NCI-H2107 treated with DMSO at 0.1 percent for 48 hours (cell line): ENCODE measurements at regions not wholly inside any gene's neighbourhood (a gene's known extent, or its start where the extent isn't known, plus 50 kb on each side); places are given as distances from the start of the nearest gene placed in this dataset.
"Not testable (repeated sequence)": the region's sequence is repeated elsewhere in the genome, so short reads cannot be mapped to it uniquely, and the experiment has no call there.

ENCODE experiments used
- DNase-seq: peaks from one replicate; lab custom pipeline; 2025; ENCODE audit not compliant: unreplicated experiment; lab: John Stamatoyannopoulos, UW

- peak; percentile 34 for DNase-seq
Observed at GRCh38 chr14:56996721-56997399, 186.6 kb upstream of the OTX2 start.

GRCh38 chr14:56995010-56995409, 184.7 kb upstream of the OTX2 start:
- DNase-seq, result no peak

DNA sequence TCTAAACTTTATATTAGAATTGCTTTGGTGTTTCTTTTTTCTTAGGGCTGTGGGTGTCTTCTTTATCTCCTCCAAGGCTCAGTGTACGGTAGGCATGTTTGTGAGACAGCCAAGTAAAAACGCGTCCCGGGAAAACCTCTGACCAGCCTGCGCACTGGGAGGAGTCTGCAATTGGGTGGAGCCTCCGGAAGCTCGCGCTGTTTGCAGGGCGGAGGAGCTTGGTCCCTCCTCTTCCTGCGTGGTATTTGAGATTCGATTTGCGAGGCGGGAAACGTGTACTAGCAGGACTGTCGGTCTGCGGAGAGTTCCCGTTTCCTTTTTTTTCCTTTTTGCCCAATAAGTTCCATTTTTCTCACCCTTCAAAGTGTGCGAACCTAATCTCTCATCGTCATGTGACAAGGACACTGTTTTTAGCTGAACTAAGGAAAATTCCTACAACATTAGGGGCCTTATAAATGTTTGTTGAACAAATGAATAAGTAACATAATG, 182.1 kb upstream of the OTX2 start:
- no peak for DNase-seq

DNA sequence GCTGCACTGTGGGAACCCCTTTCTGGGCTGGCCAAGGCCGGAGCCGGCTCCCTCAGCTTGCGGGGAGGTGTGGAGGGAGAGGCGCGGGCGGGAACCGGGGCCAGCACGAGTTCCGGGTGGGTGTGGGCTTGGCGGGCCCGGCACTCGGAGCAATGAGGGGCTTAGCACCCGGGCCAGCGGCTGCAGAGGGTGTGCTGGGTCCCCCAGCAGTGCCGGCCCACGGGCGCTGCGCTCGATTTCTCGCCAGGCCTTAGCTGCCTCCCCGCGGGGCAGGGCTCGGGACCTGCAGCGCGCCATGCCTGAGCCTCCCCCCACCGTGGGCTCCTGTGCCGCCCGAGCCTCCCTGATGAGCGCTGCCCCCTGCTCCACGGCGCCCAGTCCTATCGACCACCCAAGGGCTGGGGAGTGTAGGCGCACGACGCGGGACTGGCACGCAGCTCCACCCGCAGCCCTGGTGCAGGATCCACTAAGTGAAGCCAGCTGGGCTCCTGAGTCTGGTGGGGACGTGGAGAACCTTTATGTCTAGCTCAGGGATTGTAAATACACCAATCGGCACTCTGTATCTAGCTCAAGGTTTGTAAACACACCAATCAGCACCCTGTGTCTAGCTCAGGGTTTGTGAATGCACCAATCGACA, 180.8 kb upstream of the OTX2 start:
- not testable (repeated sequence) for DNase-seq

- DNase-seq, result no peak
Observed at GRCh38 chr14:56989359-56989758, 179.1 kb upstream of the OTX2 start.

DNA sequence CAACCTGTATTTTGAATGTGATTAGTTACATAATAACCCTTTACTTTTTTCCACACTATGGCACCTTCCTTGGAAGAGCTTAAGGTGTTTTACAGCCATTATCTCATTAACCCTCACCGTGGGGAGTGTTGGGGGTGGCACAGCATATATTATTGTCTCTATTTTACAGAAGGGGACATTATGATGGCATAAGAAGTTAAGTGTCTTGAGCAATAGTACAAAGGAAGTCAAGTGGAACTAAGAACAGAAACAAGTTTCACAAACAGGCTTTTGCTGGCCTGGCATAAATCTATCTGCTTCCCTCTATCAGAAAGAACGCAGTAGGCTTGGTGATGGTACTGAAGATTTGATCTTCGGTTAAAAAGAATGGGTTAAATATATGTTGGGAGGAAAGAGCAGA, 169.7 kb upstream of the OTX2 start:
- DNase-seq, result peak; percentile 48

GRCh38 chr14:56976211-56976610, 165.9 kb upstream of the OTX2 start:
- DNase-seq, result no peak

DNA sequence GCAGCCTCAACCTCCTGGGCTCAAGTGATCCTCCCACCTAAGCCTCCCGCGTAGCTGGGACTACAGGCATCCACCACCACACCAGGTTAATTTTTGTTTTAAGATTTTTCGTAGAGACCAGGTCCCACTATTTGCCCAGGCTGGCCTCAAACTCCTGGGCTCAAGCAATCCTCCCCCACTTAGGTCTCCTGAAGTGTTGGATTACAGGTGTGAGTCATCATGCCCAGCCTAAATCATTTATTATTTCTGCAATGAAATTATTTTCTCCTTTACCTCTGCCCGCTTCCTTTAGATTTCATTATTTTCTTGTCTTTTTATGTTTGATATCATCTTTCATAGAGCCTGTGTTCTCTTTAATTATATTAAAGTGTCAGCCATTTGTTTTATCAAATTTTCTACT, 165.2 kb upstream of the OTX2 start:
- DNase-seq, result no peak

DNA sequence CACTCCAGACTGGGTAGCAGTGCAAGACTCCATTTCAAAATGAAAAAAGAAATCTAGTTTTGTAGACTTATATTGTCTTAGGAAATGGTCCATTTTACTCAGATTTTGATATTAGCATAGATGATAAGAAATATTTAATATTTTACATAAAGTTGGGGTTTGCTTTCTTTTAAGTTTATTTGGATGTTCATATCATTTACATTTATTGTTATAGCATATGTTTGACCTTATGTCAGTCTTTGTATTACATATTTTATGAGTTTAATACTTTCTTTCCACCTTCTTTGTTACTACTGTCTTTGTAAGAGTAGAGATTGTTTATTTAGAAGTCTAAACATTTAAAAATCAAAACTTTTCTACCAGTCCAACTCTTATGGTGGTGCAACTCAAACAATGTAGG, 162.7 kb upstream of the OTX2 start:
- DNase-seq, result no peak

DNA sequence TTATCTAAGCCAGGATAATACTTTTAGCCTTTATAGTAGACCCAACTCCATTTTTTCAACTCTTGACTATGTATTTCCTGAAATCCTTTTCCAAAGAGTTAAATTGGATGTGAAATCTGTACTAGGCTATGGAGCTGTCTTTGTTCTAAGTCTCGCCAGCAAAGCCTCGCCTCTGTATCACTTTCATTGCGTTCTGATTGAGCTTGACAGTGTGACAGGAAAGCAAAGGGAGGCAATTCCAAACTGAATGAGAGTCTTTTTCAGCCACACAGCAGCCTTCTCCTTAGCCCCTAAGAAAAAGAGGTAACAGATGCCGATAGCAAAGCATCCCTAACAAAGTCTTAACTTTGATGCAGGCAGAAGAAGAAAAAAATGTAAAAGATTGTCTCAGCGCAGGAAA, 154.6 kb upstream of the OTX2 start:
- no peak for DNase-seq

DNA sequence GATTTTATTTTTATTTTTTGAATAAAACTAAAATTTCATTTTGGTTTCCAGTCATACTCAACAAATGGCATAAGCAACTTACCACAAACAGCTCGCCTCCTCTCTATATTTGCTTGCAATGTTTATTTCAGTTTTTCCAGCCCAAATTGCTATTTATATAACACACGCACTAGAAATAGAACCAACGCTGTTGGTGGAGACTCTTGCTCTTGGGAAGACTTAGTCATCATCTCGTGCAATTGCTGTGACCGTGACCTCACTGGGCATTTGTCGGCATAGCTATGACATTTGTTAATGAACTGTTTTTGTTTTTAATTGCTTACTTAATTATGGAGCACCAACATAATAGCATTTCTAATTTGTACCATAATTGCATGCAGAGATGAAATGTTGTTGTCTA, 153.1 kb upstream of the OTX2 start:
- DNase-seq, result no peak

GRCh38 chr14:56962444-56963080, 152.3 kb upstream of the OTX2 start:
- DNase-seq, result no peak

DNA sequence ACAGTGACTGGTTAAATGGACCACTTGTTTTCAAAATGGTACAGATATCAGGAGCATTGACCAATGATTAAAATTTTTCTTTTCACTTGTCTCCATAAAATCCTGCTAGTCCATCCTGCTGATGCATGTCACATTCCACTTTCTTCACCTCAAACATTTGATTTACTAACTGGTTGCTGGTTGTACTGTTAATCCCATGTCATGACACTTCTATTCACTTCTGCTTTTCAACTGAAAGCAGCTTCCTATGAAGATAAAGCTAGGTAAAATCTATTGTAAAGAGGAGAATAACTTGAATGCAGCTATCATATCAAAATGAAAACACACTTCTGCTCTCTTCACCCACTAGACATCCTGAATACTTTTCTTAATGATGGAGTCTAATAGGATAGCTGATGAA, 149.6 kb upstream of the OTX2 start:
- no peak for DNase-seq

DNA sequence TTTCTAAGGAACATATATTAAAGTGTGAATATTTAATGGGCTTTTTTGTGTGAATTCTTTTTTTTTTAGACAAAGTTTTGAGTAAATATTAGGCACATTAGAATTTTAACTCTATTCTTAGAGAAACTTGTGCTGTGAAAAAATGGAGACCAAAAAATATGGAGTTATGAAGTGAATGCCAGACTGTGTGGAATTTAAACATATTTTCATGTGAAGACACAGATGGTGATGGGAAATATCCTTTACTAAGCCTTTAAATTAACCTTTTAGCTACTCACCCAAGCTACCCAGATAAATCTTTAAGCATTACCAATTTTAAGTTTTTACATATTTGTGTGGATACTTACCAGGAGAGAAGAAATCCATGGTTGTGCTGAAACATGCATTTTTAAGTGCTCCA, 148.8 kb upstream of the OTX2 start:
- no peak for DNase-seq

DNA sequence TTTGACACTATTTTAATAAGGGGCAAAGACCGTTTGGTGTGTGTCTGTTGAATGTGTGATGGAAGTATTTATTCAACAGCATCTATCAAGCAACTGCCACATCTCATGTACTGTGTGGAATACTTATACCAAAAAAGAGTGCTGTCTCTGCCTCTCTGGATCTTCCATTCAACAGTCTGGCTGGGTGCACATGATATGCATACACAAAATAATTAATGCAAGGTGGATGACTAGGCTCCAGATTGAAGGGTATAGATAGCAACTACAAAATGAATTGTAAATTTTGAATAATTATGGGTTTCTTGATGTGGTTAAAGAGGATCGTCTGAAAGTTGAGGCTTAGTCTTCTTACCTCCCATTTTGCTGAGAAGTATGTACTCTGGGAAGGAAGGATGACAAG, 145.9 kb upstream of the OTX2 start:
- DNase-seq, result no peak

- no peak for DNase-seq
Observed at GRCh38 chr14:56955745-56956144, 145.5 kb upstream of the OTX2 start.

DNA sequence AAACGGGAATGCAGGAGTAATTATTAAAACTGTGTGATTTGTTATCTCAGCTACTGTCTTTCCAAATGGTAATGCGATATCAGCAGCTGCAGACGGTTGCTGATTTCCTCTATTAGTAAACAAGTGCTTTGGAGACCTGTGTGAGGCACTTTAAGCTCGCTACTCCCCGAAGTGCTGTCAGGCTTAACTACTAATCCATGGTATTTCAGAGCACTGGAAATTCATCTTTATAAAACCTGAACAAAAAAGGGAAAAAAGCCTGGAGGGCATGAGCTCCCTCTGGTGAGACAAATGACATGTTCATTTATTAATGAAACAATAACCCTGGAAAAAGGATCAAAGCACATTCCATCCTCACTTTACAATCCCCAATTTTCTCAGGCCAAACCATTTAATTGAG, 143.6 kb upstream of the OTX2 start:
- peak; percentile 53 for DNase-seq

DNA sequence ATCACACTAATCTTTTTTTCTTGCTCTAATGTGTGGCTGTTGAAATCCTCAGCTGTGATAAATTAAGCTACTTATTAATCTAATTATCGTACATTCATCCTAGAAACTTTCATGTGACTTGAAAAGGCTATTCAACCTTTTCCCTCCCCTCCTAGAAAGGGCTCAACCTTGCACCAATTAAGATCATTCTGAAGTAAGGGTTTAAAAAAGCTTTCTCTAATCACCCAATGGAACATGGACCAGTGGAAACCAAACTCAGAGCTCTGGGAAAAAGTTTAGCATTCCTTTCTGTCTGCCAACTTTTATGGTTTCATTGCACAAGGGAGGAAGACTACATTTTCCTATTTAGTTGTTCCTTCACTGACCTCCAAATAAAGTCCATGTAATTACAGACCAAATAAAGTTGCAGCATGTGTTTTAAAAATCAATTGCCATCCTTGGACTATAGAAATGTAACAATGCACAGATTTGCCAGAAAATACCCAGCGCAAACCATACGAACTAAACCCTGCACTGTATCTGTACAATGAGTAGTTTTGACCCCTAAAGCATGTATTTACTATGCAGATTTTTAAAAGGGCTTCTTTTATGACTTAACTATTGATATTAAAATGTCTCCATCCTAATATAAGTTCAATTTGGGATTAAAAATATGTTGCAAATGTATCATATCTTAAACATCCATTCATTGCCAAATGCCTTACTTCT, 142.6 kb upstream of the OTX2 start:
- no peak for DNase-seq

- DNase-seq, result no peak
Observed at GRCh38 chr14:56949828-56950227, 139.5 kb upstream of the OTX2 start.

GRCh38 chr14:56945291-56945690, 135.0 kb upstream of the OTX2 start:
- DNase-seq, result no peak

- no peak for DNase-seq
Observed at GRCh38 chr14:56944397-56944796, 134.1 kb upstream of the OTX2 start.

DNA sequence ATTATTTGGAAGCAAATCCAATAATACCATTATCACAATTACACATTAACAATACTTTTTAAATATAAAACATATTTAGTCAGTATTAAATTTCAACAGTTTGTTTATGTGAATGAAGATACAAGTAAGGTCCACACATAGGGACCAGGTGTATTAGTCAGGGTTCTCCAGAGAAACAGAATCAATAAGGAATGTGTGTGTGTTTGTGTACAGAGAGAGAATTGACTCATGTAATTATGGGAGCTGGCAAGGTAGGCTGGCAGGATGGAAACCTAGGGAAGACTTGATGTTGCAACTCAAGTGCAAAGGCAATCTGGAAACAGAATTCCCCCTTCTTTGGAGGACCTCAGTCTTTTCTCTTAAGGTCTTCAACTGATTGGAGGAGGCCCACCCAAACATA, 123.2 kb upstream of the OTX2 start:
- peak; percentile 23 for DNase-seq
